Neural crest cell (in vitro differentiated cells): ENCODE measurements at regions not wholly inside any gene's neighbourhood (a gene's known extent, or its start where the extent isn't known, plus 50 kb on each side); places are given as distances from the start of the nearest gene placed in this dataset.

Experiments
- DNase-seq: peaks from one replicate; pipeline ENCODE4 v3.0.0; 2021; ENCODE audit warnings: low read depth, mixed read lengths, low spot score
- H3K27ac Mint-ChIP-seq: one replicate; pipeline ENCODE4 v1.8.0; 2021; ENCODE audit warnings: mild to moderate bottlenecking, mixed read lengths; ENCODE audit not compliant: unreplicated experiment
- H3K27me3 Mint-ChIP-seq: 2 replicates; pipeline ENCODE4 v1.8.0; 2021; ENCODE audit warnings: low read depth, mild to moderate bottlenecking, mixed read lengths
- H3K36me3 Mint-ChIP-seq: 2 replicates; pipeline ENCODE4 v1.8.0; 2021; ENCODE audit warnings: low read depth, mild to moderate bottlenecking, mixed read lengths
- H3K4me1 Mint-ChIP-seq: 2 replicates; pipeline ENCODE4 v1.8.0; 2021; ENCODE audit warnings: mixed read lengths
- H3K4me3 Mint-ChIP-seq: one replicate; pipeline ENCODE4 v1.8.0; 2021; ENCODE audit warnings: mild to moderate bottlenecking, mixed read lengths
- H3K9me3 Mint-ChIP-seq: 2 replicates; pipeline ENCODE4 v1.8.0; 2021; ENCODE audit warnings: mixed read lengths
- TF ChIP-seq, protein P1 (sequence below): fragments of 200-600 bp; sonication (generic); conservative IDR thresholded peaks from 2 replicates; pipeline ENCODE4 v1.5.0; 2021; ENCODE audit warnings: antibody characterized with exemption, mild to moderate bottlenecking

DNA sequence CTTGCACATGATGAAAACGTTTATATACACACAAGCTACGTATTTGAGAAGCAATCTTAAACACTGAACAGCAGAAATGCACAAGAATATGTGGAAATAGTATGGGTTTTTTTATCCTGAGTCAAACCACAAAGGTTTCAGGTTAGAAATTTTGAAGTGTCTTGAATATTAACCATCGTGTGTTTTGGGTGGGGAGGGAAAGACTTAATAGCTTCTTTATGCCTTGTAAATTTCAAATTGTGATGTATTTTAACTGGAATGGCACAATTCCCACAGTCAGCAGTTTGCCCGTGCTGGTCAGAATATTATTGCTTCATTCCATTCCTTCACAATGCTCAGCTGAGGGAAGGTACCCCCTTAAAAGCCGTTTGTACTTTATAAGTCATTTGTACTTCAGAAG is 67.4 kb upstream of the WDR1 start:
- Mint-ChIP-seq H3K27me3 (peaks cover 20% of the 10 kb centered on the region), H3K4me1 (no peaks in the 10 kb centered on the region), H3K9me3 (no peaks in the 10 kb centered on the region), H3K36me3 (no peaks in the 10 kb centered on the region), H3K4me3 (no peak overlapping the region), H3K27ac (no peak overlapping the region)
- TF ChIP-seq, protein P1, sequence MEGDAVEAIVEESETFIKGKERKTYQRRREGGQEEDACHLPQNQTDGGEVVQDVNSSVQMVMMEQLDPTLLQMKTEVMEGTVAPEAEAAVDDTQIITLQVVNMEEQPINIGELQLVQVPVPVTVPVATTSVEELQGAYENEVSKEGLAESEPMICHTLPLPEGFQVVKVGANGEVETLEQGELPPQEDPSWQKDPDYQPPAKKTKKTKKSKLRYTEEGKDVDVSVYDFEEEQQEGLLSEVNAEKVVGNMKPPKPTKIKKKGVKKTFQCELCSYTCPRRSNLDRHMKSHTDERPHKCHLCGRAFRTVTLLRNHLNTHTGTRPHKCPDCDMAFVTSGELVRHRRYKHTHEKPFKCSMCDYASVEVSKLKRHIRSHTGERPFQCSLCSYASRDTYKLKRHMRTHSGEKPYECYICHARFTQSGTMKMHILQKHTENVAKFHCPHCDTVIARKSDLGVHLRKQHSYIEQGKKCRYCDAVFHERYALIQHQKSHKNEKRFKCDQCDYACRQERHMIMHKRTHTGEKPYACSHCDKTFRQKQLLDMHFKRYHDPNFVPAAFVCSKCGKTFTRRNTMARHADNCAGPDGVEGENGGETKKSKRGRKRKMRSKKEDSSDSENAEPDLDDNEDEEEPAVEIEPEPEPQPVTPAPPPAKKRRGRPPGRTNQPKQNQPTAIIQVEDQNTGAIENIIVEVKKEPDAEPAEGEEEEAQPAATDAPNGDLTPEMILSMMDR, result no peak
- no peak for DNase-seq

DNA sequence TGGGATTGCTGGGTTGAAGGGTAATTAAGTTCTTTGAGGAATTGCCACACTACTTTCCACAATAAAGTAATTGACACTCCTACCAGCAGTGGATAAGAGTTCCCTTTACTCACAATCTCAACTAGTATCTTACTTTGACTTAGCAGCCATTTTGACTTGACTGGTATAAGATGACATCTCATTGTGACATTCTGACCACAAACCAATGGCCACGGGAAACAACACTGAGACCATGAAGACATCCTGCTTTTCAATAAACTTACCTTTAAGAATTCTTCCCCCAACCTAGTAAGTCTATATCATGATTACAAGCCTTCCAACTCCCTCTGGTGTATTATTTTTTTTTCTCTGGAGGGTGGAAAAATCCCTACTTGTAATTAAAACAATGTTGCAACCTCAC is 66.9 kb upstream of the WDR1 start:
- Mint-ChIP-seq H3K9me3 (no peaks in the 10 kb centered on the region), H3K27ac (no peak overlapping the region), H3K36me3 (no peaks in the 10 kb centered on the region), H3K4me1 (no peaks in the 10 kb centered on the region), H3K4me3 (no peak overlapping the region), H3K27me3 (peaks cover 18% of the 10 kb centered on the region)
- DNase-seq, result no peak
- TF ChIP-seq, protein P1, result no peak

DNA sequence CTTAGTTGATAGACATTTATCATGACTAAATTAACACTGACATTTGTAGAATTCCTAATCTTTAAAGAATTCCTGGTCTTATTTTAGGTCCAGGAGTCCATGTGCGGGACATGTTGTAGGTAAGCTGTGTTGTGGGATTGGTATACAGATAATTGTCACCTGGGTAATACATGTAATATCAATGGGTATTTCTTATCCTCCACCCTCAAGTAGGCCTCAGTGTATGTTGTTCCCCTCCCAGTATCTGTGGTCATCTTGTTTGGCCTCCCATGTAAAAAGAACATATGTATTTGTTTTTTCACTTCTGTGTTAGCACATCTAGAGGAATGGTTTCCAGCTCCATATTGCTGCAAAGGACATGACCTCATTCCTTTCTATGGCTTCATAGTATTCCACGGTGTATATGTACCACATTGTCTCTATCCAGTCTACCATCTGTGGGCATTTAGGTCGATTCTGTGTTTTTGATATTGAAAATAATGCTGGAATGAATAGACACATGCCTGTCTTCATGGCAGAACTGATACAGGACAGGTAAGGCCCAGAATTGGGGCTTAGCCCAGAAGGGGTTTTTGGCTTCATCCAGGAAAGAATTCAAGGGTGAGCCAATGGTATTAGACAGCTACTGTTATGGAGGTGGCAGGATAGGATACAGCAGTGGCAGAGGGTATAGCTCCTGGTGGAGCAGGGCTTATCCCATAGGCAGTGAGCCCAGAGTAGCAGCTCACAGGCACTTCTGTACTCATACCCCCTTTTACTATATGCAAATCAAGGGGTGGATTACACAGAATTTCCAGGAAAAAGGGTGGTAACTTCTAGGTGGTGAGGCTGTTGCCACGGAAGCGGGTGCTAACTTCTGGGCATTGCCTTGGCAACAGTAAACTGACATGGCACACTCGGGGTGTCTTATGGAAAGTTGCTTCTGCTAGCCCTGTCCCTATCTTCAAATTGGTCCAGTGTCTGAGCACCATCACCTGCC is 66.1 kb upstream of the WDR1 start:
- TF ChIP-seq, protein P1, result no peak
- Mint-ChIP-seq H3K4me3 (no peak overlapping the region), H3K9me3 (no peaks in the 10 kb centered on the region), H3K36me3 (no peaks in the 10 kb centered on the region), H3K27ac (no peak overlapping the region), H3K27me3 (peaks cover 17% of the 10 kb centered on the region), H3K4me1 (no peaks in the 10 kb centered on the region)
- no peak for DNase-seq

DNA sequence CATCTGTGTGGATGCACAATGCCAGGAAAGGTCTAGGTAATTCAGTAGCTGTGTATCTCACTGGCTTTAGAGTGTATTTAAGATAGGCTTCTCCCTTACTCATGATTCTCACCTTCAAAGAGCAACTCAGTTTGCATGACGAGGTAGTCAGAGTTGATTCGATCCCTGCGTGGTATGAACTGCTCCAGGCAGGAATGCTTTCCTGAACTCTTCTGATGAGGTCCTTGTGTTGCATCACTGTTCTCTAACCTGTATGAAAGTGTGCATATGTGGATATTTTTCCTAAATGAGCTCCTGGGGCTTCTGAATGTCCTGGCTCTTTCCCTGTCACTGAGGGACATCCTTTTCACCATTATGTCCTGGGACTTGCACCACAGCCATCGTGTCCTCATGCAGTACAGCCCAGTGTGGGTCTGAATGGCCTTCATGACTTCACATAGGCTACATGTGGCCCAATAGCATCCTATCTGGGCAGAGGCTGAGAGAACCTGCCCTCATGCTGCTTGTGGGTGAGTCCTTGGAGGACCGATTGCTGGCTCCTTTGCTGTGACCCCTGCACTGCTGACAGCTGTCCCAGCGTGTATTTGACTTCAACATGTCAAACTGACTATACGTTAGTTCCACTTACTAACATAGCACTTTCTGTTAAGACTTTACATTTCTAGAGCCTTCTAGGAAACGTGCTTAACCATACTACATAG is 65.3 kb upstream of the WDR1 start:
- no peaks in the 10 kb centered on the region for H3K4me1 Mint-ChIP-seq
- DNase-seq, result no peak
- TF ChIP-seq, protein P1, result no peak
- H3K27me3 Mint-ChIP-seq, result peaks cover 17% of the 10 kb centered on the region
- H3K4me3 Mint-ChIP-seq, result no peak overlapping the region
- H3K36me3 Mint-ChIP-seq, result no peaks in the 10 kb centered on the region
- H3K27ac Mint-ChIP-seq, result no peak overlapping the region
- H3K9me3 Mint-ChIP-seq, result no peaks in the 10 kb centered on the region

DNA sequence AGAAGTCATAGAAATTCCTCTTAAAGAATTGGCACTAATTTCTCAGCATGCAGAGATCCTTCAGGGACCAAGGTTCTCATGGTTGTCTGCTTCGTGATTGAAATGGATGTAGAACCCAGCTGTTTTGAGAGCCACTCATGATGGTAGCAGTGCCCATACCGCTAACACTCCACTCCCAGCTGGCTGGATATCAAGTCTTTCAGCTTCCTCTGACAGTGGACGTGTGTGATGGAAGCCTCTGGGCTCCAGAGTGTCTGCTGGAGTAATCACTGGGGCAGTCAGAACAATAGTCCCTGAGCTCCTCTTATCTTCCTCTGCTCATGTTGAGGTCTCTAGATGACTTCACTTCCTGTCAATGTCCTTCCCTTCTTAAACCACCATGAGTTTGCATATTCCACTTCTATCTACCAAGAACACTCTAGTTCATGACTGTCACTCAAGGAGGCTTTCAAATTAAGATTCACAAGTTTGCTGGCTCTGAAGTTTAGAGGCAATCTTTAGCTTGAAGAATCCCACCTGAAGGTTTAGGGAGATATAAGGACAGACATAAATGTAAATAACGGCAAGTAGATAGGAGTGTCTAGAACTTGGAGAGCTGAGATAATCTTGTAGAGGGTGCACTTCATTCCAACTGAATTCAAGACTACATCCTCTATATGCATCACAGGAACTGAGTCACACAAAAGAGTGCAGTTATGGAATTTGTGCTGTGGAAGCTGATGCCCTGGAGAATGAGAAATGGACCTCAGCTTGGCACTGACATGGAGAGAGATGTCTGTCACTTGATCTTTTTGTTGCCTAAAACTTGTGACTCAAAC is 64.5 kb upstream of the WDR1 start:
- Mint-ChIP-seq H3K9me3 (no peaks in the 10 kb centered on the region), H3K4me3 (no peak overlapping the region), H3K4me1 (no peaks in the 10 kb centered on the region), H3K36me3 (no peaks in the 10 kb centered on the region), H3K27me3 (peaks cover 17% of the 10 kb centered on the region), H3K27ac (no peak overlapping the region)
- TF ChIP-seq, protein P1, result no peak
- no peak for DNase-seq
